ENCODE measurements at regions not wholly inside any gene's neighbourhood (a gene's known extent, or its start where the extent isn't known, plus 50 kb on each side); places are given as distances from the start of the nearest gene placed in this dataset.
A peak's percentile ranks its signal among the peaks of the same experiment; 100 is the strongest.

DNA sequence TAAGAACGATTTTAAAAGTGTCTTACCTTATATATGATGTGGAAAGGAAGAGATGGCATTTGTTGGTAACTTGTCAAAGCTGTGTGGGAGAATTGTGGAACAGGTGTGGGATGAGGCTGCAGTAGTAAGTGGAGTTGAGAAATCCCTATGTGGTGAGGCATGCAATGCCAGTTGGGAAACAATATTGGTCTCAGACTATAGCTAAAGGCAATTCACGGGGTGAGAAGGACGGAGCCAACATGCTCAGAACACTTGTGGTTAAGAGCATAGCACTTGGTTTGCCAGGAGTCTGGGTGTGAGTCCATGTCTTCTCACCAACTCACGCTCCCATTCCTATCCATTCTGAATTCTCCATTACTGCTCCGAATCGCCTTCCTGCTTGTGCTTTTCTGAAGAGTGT lies 615.6 kb upstream of the ADAMTS9 start:
- no peaks in the 10 kb centered on the region for H3K9me3 ChIP-seq (ENCODE audit: low read depth)
- no peak overlapping the region for H3K27ac ChIP-seq
- peaks cover 24% of the 10 kb centered on the region for H3K27me3 ChIP-seq (replicated peaks; ENCODE audit: insufficient read depth)
- H4K20me1 ChIP-seq (ENCODE audit: insufficient read depth) = no peaks in the 10 kb centered on the region
- no peaks in the 10 kb centered on the region for H3K4me1 ChIP-seq (ENCODE audit: insufficient read depth)
- TF ChIP-seq EZH2phosphoT487 (IDR thresholded peaks at IDR 0.05; ENCODE audit: insufficient read depth, low read depth) = no peak
- no peak for TF ChIP-seq EZH2 (IDR thresholded peaks at IDR 0.05; ENCODE audit: insufficient read depth, poor library complexity, severe bottlenecking)
- WGBS, 2 experiments (ENCODE audit: low coverage in 1 of 2, low lambda C conversion rate in 2 of 2, missing lambda C conversion rate in 2 of 2) = 43 to 47% methylated on average over 6 of the region's 6 CpGs
- no peak overlapping the region for H3K9ac ChIP-seq
- no peak overlapping the region for H3K4me3 ChIP-seq
- H3K79me2 ChIP-seq (ENCODE audit: insufficient read depth) = no peaks in the 10 kb centered on the region
- H3K4me2 ChIP-seq (ENCODE audit: unreplicated experiment) = no peak overlapping the region
- DNase-seq = peak; percentile 1
- H3K9me2 ChIP-seq (ENCODE audit: insufficient read depth) = no peaks in the 10 kb centered on the region
- no peak overlapping the region for H2AFZ ChIP-seq
- no peaks in the 10 kb centered on the region for H3F3A ChIP-seq (ENCODE audit: insufficient read depth)
- in situ Hi-C loops (cut with MboI) = no loop called here
- no peaks in the 10 kb centered on the region for H3K36me3 ChIP-seq (ENCODE audit: low read depth)

DNA sequence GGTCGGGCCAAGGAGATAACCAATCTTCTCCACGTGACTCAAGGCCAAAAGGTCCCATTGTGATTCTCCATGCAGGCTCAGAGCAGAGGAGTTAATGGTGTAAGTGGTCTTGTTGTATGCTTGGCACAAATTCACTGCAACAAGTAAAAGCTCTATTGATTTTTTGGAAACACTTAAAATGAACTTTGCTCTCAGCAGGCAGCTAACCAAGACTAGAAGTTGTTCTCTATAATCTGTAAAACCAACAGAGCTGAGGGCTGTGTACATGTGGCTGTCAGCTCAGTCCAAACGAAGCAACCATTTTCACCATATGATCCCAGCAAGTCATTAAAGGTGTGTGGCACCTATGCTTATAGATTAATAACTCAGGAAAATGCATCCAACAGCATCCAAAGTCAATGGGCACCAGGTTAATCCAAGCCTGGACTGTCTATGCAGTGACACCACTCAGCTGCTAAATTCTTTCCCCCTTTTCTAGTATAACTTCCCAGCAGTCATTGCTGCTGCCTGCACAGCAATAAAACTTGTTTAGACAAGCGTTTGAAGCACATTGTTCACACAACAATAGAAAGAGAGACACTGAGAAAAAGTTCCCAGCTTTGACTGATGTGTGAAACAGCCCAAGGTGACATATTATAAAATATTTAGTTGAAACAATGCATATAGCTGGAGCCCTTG lies 603.8 kb upstream of the ADAMTS9 start:
- Histone ChIP-seq H3K9ac (no peak overlapping the region), H3K9me2 (ENCODE audit: insufficient read depth) (no peaks in the 10 kb centered on the region), H3K4me2 (ENCODE audit: unreplicated experiment) (no peak overlapping the region), H3K27me3 (replicated peaks; ENCODE audit: insufficient read depth) (peaks cover 9% of the 10 kb centered on the region), H3K9me3 (ENCODE audit: low read depth) (no peaks in the 10 kb centered on the region), H3K27ac (no peak overlapping the region), H3K4me1 (ENCODE audit: insufficient read depth) (no peaks in the 10 kb centered on the region), H2AFZ (no peak overlapping the region), H3K79me2 (ENCODE audit: insufficient read depth) (no peaks in the 10 kb centered on the region), H3K4me3 (no peak overlapping the region), H3K36me3 (ENCODE audit: low read depth) (no peaks in the 10 kb centered on the region), H3F3A (ENCODE audit: insufficient read depth) (no peaks in the 10 kb centered on the region), H4K20me1 (ENCODE audit: insufficient read depth) (no peaks in the 10 kb centered on the region)
- TF ChIP-seq EZH2phosphoT487 (IDR thresholded peaks at IDR 0.05; ENCODE audit: insufficient read depth, low read depth) (no peak), EZH2 (IDR thresholded peaks at IDR 0.05; ENCODE audit: insufficient read depth, poor library complexity, severe bottlenecking) (no peak)
- 13 to 19% methylated on average over 4 of the region's 4 CpGs for WGBS, 2 experiments (ENCODE audit: low coverage in 1 of 2, low lambda C conversion rate in 2 of 2, missing lambda C conversion rate in 2 of 2)
- DNase-seq = no peak
- in situ Hi-C loops (cut with MboI) = no loop called here

DNA sequence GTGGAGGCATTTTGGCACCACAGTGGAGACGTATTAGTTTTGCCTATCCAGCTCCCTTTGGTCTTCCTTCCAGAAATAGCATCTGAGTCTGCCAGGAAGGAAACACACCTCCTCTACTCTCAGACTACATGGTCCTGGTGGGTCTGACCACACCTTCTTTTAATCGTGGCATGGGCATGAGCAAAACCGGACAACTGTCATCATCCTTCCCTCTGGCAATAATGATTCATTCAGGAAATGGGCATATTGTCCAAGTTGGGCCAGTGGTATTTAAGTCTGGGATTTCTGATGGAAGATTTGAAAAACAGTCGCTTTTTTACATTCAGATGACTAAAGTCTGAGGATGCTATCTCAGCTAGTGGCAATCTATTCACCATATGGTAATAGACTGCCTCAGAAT lies 601.0 kb upstream of the ADAMTS9 start:
- H3K4me1 ChIP-seq (ENCODE audit: insufficient read depth) = no peaks in the 10 kb centered on the region
- 0 out of 2 replicates have a peak, but pooled peaks cover 4% of the 10 kb centered on the region for H3K27me3 ChIP-seq (replicated peaks; ENCODE audit: insufficient read depth)
- in situ Hi-C loops (cut with MboI) = no loop called here
- no peaks in the 10 kb centered on the region for H4K20me1 ChIP-seq (ENCODE audit: insufficient read depth)
- H3K27ac ChIP-seq = no peak overlapping the region
- no peaks in the 10 kb centered on the region for H3K9me2 ChIP-seq (ENCODE audit: insufficient read depth)
- no peak for DNase-seq
- TF ChIP-seq EZH2 (IDR thresholded peaks at IDR 0.05; ENCODE audit: insufficient read depth, poor library complexity, severe bottlenecking) = no peak
- TF ChIP-seq EZH2phosphoT487 (IDR thresholded peaks at IDR 0.05; ENCODE audit: insufficient read depth, low read depth) = no peak
- H3K9me3 ChIP-seq (ENCODE audit: low read depth) = no peaks in the 10 kb centered on the region
- H3K4me3 ChIP-seq = no peak overlapping the region
- H2AFZ ChIP-seq = no peak overlapping the region
- no peak overlapping the region for H3K4me2 ChIP-seq (ENCODE audit: unreplicated experiment)
- H3K79me2 ChIP-seq (ENCODE audit: insufficient read depth) = no peaks in the 10 kb centered on the region
- 50 to 52% methylated on average over 4 of the region's 4 CpGs for WGBS, 2 experiments (ENCODE audit: low coverage in 1 of 2, low lambda C conversion rate in 2 of 2, missing lambda C conversion rate in 2 of 2)
- H3K9ac ChIP-seq = no peak overlapping the region
- no peaks in the 10 kb centered on the region for H3K36me3 ChIP-seq (ENCODE audit: low read depth)
- H3F3A ChIP-seq (ENCODE audit: insufficient read depth) = no peaks in the 10 kb centered on the region

DNA sequence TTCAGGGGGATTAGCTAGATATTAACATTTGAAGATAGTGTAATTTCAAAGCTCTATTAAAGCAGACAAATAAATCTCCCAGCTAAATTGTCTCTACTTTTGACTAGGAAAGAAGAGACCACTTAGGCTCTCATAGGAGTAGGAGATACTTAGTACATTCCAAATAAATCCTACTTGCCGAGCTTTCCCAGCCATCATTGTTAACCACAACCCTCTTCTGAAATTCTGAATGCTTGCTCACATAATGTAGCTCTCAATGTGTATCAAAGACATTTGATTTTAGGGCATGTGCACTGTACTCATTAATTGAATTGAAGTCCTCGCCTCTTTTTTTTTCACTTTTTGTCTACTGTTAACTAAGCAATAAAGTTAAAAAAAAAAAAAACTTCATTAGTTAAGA lies 598.2 kb upstream of the ADAMTS9 start:
- no peaks in the 10 kb centered on the region for H3F3A ChIP-seq (ENCODE audit: insufficient read depth)
- H3K4me1 ChIP-seq (ENCODE audit: insufficient read depth) = no peaks in the 10 kb centered on the region
- H4K20me1 ChIP-seq (ENCODE audit: insufficient read depth) = no peaks in the 10 kb centered on the region
- no peak overlapping the region for H2AFZ ChIP-seq
- in situ Hi-C loops (cut with MboI) = no loop called here
- H3K4me3 ChIP-seq = no peak overlapping the region
- TF ChIP-seq EZH2 (IDR thresholded peaks at IDR 0.05; ENCODE audit: insufficient read depth, poor library complexity, severe bottlenecking) = no peak
- TF ChIP-seq EZH2phosphoT487 (IDR thresholded peaks at IDR 0.05; ENCODE audit: insufficient read depth, low read depth) = no peak
- H3K4me2 ChIP-seq (ENCODE audit: unreplicated experiment) = no peak overlapping the region
- H3K27ac ChIP-seq = no peak overlapping the region
- no peak for DNase-seq
- WGBS, 2 experiments (ENCODE audit: low coverage in 1 of 2, low lambda C conversion rate in 2 of 2, missing lambda C conversion rate in 2 of 2) = 45 to 58% methylated on average over 2 of the region's 2 CpGs
- no peak overlapping the region for H3K9ac ChIP-seq
- H3K79me2 ChIP-seq (ENCODE audit: insufficient read depth) = no peaks in the 10 kb centered on the region
- no peaks in the 10 kb centered on the region for H3K36me3 ChIP-seq (ENCODE audit: low read depth)
- no peaks in the 10 kb centered on the region for H3K9me3 ChIP-seq (ENCODE audit: low read depth)
- no peaks in the 10 kb centered on the region for H3K9me2 ChIP-seq (ENCODE audit: insufficient read depth)
- H3K27me3 ChIP-seq (replicated peaks; ENCODE audit: insufficient read depth) = peaks cover 4% of the 10 kb centered on the region; the same call in 1 of the 2 replicates
